Panc1 (cell line): ENCODE measurements at regions not wholly inside any gene's neighbourhood (a gene's known extent, or its start where the extent isn't known, plus 50 kb on each side); places are given as distances from the start of the nearest gene placed in this dataset.

Experiments
- ATAC-seq: fragments of 200-7000 bp; cut with Tn5 transposase; 2 replicates; pipeline ENCODE4 v1.9.1; 2020; ENCODE audit warnings: mild to moderate bottlenecking, moderate library complexity
- BruUV-seq: library from RNA; stranded (reverse); fragments of 400-500 nt; replicated peaks from 2 replicates; lab custom pipeline; 2021; lab: Mats Ljungman, UMichigan
- CTCF ChIA-PET: fragments of 300-600 bp; sonication (Branson Sonifier 250); formaldehyde crosslinking; loops from one replicate; lab custom pipeline; 2022; ENCODE audit warnings: antibody characterized with exemption; lab: Charles Lee
- POLR2A ChIA-PET: fragments of 300-600 bp; sonication (Branson Sonifier 250); formaldehyde crosslinking; loops from one replicate; lab custom pipeline; 2022; ENCODE audit warnings: antibody characterized with exemption; lab: Charles Lee
- DNase-seq: peaks from one replicate; pipeline ENCODE4 v3.0.0-alpha.2; 2010; ENCODE audit warnings: low read depth, low spot score
- H3K27ac ChIP-seq: 2 replicates; pipeline ENCODE4 v1.5.1; 2011; ENCODE audit warnings: mild to moderate bottlenecking, low read length, inconsistent platforms
- H3K27me3 ChIP-seq: fragments of 200-500 bp; sonication (Bioruptor generic); 2 replicates; pipeline ENCODE4 v1.6.0; 2014; ENCODE audit warnings: low read length, inconsistent platforms; ENCODE audit not compliant: control insufficient read depth, insufficient read depth
- H3K36me3 ChIP-seq: fragments of 200-500 bp; sonication (Bioruptor generic); 2 replicates; pipeline ENCODE4 v1.5.1; 2014; ENCODE audit warnings: inconsistent platforms, mild to moderate bottlenecking, low read length, moderate library complexity; ENCODE audit not compliant: control insufficient read depth, insufficient read depth
- H3K4me1 ChIP-seq: 2 replicates; pipeline ENCODE4 v1.5.1; 2011; ENCODE audit warnings: inconsistent platforms, mild to moderate bottlenecking, low read length, moderate library complexity; ENCODE audit not compliant: control insufficient read depth, insufficient read depth
- H3K4me3 ChIP-seq, 2 experiments: 2 replicates each; pipeline ENCODE4 v1.5.1; 2011 to 2012; ENCODE audit warnings: low read depth in 2 of 2, low read length in 2 of 2, mild to moderate bottlenecking in 2 of 2, inconsistent platforms in 1 of 2, moderate library complexity in 1 of 2
- H3K9me3 ChIP-seq: fragments of 200-500 bp; sonication (Bioruptor generic); 2 replicates; pipeline ENCODE4 v1.5.1; 2014; ENCODE audit warnings: low read depth, mild to moderate bottlenecking, inconsistent platforms, low read length, moderate library complexity; ENCODE audit not compliant: control insufficient read depth, insufficient read depth
- POLR2AphosphoS5 ChIP-seq: IDR thresholded peaks from 2 replicates; pipeline ENCODE4 v1.6.1; 2012; ENCODE audit warnings: mild to moderate bottlenecking, low read depth, low read length, moderate library complexity
- SIN3A ChIP-seq: IDR thresholded peaks from 2 replicates; pipeline ENCODE4 v1.6.1; 2012; ENCODE audit warnings: low read depth, mild to moderate bottlenecking, low read length, moderate library complexity, borderline replicate concordance; ENCODE audit not compliant: insufficient read depth
- TCF7L2 ChIP-seq: IDR thresholded peaks from 2 replicates; pipeline ENCODE4 v1.6.1; 2011; ENCODE audit warnings: mild to moderate bottlenecking, low read depth, low read length, inconsistent platforms
- in situ Hi-C: cut with HindIII; loops from 2 replicates; pipeline ENCODE4 v1.10.0; 2016; ENCODE audit warnings: low sequenced_read_pairs, low pct_unique_long_range_greater_than_20kb
- intact Hi-C: fragments of 100-400 bp; cut with micrococcal nuclease; formaldehyde crosslinking; loops from one replicate; pipeline ENCODE4 v1.10.0; 2022; ENCODE audit not compliant: unreplicated experiment
- TF ChIP-seq, protein P1 (sequence below): fragments of 450-650 bp; IDR thresholded peaks from 2 replicates; pipeline ENCODE4 v1.5.1; 2017; ENCODE audit warnings: mild to moderate bottlenecking
- TF ChIP-seq, protein P2 (sequence below), 2 experiments: IDR thresholded peaks; 2 replicates each; pipeline ENCODE4 v1.6.1; 2011 to 2012; ENCODE audit warnings: low read depth in 2 of 2, control low read depth in 1 of 2, low read length in 1 of 2, mild to moderate bottlenecking in 1 of 2, moderate library complexity in 1 of 2; ENCODE audit not compliant: insufficient read depth in 1 of 2

DNA sequence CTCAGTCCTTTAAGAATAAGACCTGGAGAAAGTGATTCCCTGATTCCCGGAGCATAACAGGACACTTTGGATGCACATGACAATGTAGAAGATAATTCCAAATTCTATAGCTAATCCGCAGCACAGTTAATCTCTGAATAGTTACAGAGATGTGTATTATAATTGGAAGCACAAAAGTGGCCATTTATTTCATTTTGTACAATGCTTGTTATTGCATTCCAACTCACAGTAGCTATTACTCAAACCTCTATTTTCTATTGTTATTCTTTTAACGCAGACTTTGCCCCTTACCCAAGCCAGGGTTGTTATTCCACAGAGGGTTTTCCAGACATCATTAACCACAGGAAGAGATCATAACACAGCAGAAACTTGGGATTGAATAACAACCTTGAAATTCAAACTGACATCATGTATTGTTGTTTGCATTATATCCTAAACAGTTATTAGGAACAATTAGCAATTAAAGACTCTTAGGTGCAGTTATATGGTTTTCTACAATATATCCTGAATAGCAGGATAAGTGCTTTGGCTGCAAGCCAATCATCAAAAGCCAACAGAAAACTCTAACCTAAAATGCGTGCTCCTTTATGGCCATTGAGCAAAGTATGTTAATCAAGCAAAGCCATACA, 984.0 kb upstream of the TENM3 start:
- Histone ChIP-seq H3K4me1 (no peaks in the 10 kb centered on the region), H3K27me3 (no peaks in the 10 kb centered on the region), H3K4me3 (no peak overlapping the region), H3K9me3 (no peaks in the 10 kb centered on the region), H3K27ac (no peak overlapping the region), H3K36me3 (no peaks in the 10 kb centered on the region)
- intact Hi-C loops = no loop called here
- ChIA-PET POLR2A (no interaction called here), CTCF (no interaction called here)
- no peak for DNase-seq
- TF ChIP-seq, protein P1, sequence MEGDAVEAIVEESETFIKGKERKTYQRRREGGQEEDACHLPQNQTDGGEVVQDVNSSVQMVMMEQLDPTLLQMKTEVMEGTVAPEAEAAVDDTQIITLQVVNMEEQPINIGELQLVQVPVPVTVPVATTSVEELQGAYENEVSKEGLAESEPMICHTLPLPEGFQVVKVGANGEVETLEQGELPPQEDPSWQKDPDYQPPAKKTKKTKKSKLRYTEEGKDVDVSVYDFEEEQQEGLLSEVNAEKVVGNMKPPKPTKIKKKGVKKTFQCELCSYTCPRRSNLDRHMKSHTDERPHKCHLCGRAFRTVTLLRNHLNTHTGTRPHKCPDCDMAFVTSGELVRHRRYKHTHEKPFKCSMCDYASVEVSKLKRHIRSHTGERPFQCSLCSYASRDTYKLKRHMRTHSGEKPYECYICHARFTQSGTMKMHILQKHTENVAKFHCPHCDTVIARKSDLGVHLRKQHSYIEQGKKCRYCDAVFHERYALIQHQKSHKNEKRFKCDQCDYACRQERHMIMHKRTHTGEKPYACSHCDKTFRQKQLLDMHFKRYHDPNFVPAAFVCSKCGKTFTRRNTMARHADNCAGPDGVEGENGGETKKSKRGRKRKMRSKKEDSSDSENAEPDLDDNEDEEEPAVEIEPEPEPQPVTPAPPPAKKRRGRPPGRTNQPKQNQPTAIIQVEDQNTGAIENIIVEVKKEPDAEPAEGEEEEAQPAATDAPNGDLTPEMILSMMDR = no peak
- TF ChIP-seq POLR2AphosphoS5 = no peak
- TF ChIP-seq SIN3A = no peak
- TF ChIP-seq TCF7L2 = no peak
- TF ChIP-seq, protein P2, sequence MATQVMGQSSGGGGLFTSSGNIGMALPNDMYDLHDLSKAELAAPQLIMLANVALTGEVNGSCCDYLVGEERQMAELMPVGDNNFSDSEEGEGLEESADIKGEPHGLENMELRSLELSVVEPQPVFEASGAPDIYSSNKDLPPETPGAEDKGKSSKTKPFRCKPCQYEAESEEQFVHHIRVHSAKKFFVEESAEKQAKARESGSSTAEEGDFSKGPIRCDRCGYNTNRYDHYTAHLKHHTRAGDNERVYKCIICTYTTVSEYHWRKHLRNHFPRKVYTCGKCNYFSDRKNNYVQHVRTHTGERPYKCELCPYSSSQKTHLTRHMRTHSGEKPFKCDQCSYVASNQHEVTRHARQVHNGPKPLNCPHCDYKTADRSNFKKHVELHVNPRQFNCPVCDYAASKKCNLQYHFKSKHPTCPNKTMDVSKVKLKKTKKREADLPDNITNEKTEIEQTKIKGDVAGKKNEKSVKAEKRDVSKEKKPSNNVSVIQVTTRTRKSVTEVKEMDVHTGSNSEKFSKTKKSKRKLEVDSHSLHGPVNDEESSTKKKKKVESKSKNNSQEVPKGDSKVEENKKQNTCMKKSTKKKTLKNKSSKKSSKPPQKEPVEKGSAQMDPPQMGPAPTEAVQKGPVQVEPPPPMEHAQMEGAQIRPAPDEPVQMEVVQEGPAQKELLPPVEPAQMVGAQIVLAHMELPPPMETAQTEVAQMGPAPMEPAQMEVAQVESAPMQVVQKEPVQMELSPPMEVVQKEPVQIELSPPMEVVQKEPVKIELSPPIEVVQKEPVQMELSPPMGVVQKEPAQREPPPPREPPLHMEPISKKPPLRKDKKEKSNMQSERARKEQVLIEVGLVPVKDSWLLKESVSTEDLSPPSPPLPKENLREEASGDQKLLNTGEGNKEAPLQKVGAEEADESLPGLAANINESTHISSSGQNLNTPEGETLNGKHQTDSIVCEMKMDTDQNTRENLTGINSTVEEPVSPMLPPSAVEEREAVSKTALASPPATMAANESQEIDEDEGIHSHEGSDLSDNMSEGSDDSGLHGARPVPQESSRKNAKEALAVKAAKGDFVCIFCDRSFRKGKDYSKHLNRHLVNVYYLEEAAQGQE (IDR thresholded peaks at IDR 0.05; ENCODE audit: insufficient read depth in 1 of 2, low read depth in 2 of 2, low read length in 1 of 2) = no peak
- in situ Hi-C loops = no loop called here
- no TSS peak for BruUV-seq
- ATAC-seq = no peak

DNA sequence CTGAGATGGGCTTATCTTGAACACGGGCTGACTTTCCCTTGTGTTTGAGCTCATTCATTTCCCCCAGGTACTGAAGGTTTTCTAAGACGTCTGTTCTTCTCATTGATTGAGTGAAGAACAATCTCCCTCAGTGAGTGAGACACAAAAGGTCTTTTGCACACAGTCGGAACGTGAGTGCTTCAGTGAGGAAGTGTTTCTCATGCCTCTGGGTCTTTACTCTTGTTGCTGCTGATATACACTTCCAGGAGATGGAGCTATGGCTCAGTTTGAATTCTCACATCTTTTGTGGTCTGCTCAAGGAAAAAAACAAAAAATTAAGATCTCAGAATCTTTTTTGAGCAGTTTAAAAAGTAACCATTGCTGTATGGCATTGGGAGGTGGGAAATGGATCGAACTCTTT, 981.9 kb upstream of the TENM3 start:
- H3K9me3 ChIP-seq = no peaks in the 10 kb centered on the region
- H3K4me1 ChIP-seq = no peaks in the 10 kb centered on the region
- intact Hi-C loops = no loop called here
- no peaks in the 10 kb centered on the region for H3K36me3 ChIP-seq
- no peak overlapping the region for H3K27ac ChIP-seq
- in situ Hi-C loops = no loop called here
- ChIA-PET POLR2A (no interaction called here), CTCF (no interaction called here)
- ATAC-seq (no peak), DNase-seq (no peak)
- H3K4me3 ChIP-seq = no peak overlapping the region
- BruUV-seq = no TSS peak
- H3K27me3 ChIP-seq = no peaks in the 10 kb centered on the region
- no peak for TF ChIP-seq POLR2AphosphoS5
- TF ChIP-seq, protein P1 = peak; percentile 12; the same call in 1 of the 2 replicates
- TF ChIP-seq SIN3A = no peak
